Stimulated activated CD8-positive, alpha-beta memory T cell treated with anti-CD3 and anti-CD28 coated beads, Interleukin-7, amount 100 ng/mL, for 4 hours (primary cell): ENCODE measurements at regions not wholly inside any gene's neighbourhood (a gene's known extent, or its start where the extent isn't known, plus 50 kb on each side); places are given as distances from the start of the nearest gene placed in this dataset.
A peak's percentile ranks its signal among the peaks of the same experiment; 100 is the strongest.

Experiments used
- DNase-seq, 2 donors: peaks; one replicate each; pipeline ENCODE4 v3.0.0-alpha.2; 2020; ENCODE audit warnings: low read depth in 2 of 2

- no peak for DNase-seq
These were observed 58.3 kb upstream of the LYST start for GRCh38 chr1:235925016-235925415.

GRCh38 chr1:235923466-235924021 lies 56.8 kb upstream of the LYST start:
- DNase-seq = no peak

GRCh38 chr1:235920596-235921375 lies 54.1 kb upstream of the LYST start:
- DNase-seq = no peak

DNA sequence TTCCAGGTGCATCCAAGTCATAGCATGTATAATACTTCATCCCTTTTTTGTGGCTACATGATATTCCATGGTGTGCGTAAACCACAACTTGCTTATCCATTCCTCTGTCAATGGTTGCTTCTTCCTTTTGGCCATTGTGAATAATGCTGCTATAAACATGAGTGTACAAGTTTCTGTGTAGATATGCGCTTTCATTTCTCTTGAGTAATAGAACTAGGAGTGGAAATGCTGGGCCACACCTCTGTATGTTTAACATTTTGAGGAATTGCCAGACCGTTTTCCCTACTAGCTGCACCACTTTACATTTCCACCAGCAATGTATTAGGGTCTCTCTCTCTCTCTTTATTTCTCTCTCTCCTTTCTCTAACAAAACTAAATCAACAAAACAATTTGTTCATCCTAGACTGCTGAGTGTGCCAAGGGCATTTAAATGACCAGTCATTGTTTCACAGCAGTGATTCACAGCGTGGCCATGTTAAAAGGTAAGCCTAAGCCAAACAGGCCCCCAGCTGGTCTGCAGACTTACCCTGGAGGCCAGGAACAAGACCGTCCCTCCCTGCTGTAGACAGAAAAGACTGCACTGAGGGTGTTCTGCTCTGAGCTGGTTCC lies 53.2 kb upstream of the LYST start:
- DNase-seq = no peak

DNA sequence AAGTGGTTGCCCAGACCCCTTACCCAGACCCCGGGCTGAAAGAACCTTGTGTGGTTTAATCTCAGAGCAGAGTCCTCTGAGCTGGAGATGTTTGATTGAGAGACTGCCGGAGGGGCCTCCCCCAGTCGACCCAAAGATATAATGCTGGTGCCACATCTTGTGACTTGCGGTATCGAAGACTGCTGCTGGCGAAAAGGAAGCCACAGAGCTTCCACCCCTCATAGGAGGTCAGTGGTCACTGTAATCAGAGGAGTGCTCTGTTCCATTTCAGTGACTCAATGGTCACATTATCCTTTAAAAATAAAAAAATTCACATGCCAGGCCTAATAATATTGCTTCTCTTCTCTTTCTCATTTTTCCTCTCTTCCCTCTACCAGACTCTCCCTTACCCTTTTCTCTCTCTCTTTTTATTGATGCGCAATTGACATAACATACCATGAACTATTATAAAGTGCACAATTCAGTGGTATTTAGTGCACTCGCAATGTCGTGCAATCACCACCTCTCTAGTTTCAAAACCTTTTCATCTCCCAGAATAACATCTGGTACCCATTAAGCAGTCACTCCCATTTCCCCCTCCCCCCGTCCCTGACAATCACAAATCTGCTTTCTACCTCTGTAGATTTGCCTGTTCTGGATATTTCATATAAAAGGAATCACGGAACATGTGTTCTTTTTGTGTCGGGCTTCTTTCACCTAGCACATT lies 52.6 kb upstream of the LYST start:
- DNase-seq = no peak

DNA sequence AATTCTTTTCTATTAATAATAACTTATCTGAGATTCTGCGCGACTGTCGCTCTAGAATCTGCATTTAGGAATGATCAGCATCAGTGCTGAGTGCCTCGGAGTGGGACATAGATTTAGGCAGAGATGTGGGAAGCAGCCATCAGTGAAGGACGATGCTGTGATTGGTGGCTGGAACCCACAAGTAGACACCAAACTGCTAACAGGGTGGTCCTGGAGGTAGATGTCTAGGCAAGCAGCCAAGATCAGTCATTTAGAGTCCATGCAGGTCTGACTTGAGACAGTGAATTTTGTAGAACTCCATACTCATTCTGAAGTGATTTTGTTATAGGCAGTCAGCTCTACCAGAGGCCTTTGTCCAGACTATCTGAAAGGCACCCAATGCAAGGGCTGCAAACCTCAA lies 51.8 kb upstream of the LYST start:
- no peak for DNase-seq

DNA sequence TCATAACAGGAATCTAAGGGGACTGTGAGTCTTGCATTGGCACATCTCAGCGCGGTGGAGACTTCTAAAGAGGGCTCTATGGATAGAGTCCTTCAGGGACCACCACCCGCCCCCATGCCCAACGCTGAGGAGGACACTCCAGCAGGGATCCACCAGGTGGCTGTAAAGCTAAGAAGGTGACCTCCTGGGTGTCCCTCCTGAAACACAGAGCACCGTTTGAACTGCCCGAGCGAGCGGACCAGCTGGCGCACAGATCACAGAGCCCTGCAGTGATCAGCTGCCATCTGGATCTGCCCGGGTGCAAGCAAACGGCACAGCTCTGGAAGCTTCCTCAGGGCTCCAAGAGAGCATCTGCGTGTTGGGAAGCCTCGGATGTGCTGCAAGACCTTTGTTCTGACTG lies 51.3 kb upstream of the LYST start:
- no peak for DNase-seq

DNA sequence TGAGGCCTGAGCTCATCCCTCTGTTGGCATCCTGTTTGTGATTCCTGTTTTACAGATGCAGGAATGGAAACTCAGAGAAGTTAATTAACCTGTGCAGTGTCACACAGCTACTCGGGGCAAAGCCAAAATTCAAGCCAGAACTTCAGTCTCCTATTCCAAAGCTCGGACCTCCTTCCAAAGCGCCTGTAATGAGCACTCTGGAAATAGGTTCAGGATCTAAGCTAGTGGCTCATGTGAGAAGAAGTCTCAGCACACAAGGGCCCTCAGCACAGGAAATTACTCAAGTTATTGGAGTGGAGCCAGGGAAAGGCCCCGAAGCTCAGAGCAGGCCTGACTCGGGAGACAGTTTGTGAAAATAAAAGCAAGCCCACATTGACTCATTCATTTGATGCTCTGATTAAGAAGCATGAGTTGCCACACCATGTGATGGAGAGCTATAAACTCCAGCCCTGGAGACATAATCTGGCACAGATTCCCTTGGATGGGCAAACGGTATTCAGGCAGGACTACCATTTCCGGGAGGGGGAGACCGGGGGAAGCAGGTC lies 50.6 kb upstream of the LYST start:
- DNase-seq = peak; percentile 45 to 58
